ENCODE measurements at regions not wholly inside any gene's neighbourhood (a gene's known extent, or its start where the extent isn't known, plus 50 kb on each side); places are given as distances from the start of the nearest gene placed in this dataset.
A peak's percentile ranks its signal among the peaks of the same experiment; 100 is the strongest.

DNA sequence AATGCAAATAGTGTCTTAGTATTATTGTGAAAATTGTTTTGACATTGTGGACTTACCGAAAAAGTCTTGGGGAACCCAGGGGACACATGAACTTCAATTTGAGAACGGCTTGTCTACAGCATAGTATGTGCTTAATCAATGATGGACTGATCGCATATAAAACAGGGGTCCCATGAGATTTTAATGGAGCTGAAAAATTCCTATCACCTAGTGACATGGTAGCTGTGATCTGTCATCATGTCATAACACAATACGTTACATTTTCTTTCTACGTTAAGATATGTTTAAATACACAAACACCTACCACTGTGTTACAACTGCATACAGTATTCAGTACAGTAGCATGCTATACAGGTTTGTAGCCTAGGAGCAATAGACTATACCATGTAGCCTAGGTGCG lies 153.3 kb upstream of the FOXD3 start:
- H3K9me3 ChIP-seq, result no peaks in the 10 kb centered on the region
- no peak overlapping the region for H3K4me3 ChIP-seq
- no peaks in the 10 kb centered on the region for H3K4me1 ChIP-seq
- H3K27ac ChIP-seq, result no peak overlapping the region
- H3K27me3 ChIP-seq, result no peaks in the 10 kb centered on the region
- DNase-seq, result no peak
- H3K36me3 ChIP-seq, result no peaks in the 10 kb centered on the region
- no peak for TF ChIP-seq POLR2A (IDR thresholded peaks at IDR 0.05)
- TF ChIP-seq CTCF (IDR thresholded peaks at IDR 0.05), result no peak

- Histone ChIP-seq H3K36me3 (no peaks in the 10 kb centered on the region), H3K4me3 (no peak overlapping the region), H3K4me1 (no peaks in the 10 kb centered on the region), H3K27ac (no peak overlapping the region), H3K27me3 (no peaks in the 10 kb centered on the region), H3K9me3 (no peaks in the 10 kb centered on the region)
- no peak for DNase-seq
- TF ChIP-seq CTCF (IDR thresholded peaks at IDR 0.05), result no peak
- no peak for TF ChIP-seq POLR2A (IDR thresholded peaks at IDR 0.05)
These were observed 149.2 kb upstream of the FOXD3 start for GRCh38 chr1:63173161-63173560.

- no peak for DNase-seq
- Histone ChIP-seq H3K36me3 (no peaks in the 10 kb centered on the region), H3K27me3 (no peaks in the 10 kb centered on the region), H3K9me3 (no peaks in the 10 kb centered on the region), H3K4me1 (no peaks in the 10 kb centered on the region), H3K4me3 (no peak overlapping the region), H3K27ac (no peak overlapping the region)
- TF ChIP-seq CTCF (IDR thresholded peaks at IDR 0.05) (peak in 3 of 6 experiments; percentile 18 to 33 (median 23)), POLR2A (IDR thresholded peaks at IDR 0.05) (no peak)
These were observed 132.7 kb upstream of the FOXD3 start for GRCh38 chr1:63189677-63190076.

DNA sequence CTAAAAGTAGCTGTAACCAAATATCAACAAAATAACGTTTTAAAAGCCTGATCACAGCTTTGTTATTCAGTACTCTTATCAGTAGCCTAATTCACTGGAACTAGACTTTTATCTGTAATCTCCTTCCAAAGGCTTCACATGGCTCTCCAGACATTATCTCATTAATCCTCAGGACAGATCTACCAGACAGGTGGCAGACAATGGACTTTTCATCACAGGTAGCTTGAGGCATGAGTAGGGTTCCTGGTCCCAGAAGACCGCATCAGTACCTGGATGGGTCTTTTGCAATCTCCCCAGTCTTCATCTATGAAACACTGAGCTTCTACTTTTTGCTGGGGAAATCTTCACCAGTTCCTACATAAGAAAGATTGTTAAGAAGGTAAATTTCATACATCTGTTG lies 132.2 kb upstream of the FOXD3 start:
- no peaks in the 10 kb centered on the region for H3K27me3 ChIP-seq
- H3K27ac ChIP-seq, result no peak overlapping the region
- no peaks in the 10 kb centered on the region for H3K4me1 ChIP-seq
- TF ChIP-seq POLR2A (IDR thresholded peaks at IDR 0.05), result no peak
- H3K9me3 ChIP-seq, result no peaks in the 10 kb centered on the region
- H3K4me3 ChIP-seq, result no peak overlapping the region
- H3K36me3 ChIP-seq, result no peaks in the 10 kb centered on the region
- no peak for DNase-seq

GRCh38 chr1:63198871-63199394 lies 123.4 kb upstream of the FOXD3 start:
- no peak overlapping the region for H3K4me3 ChIP-seq
- DNase-seq, result no peak
- H3K27me3 ChIP-seq, result no peaks in the 10 kb centered on the region
- H3K9me3 ChIP-seq, result no peaks in the 10 kb centered on the region
- no peak overlapping the region for H3K27ac ChIP-seq
- no peaks in the 10 kb centered on the region for H3K4me1 ChIP-seq
- no peaks in the 10 kb centered on the region for H3K36me3 ChIP-seq
- TF ChIP-seq POLR2A (IDR thresholded peaks at IDR 0.05) (no peak), CTCF (IDR thresholded peaks at IDR 0.05) (no peak)

- TF ChIP-seq CTCF (IDR thresholded peaks at IDR 0.05) (no peak), POLR2A (IDR thresholded peaks at IDR 0.05) (no peak)
- H3K4me1 ChIP-seq, result no peaks in the 10 kb centered on the region
- H3K27me3 ChIP-seq, result no peaks in the 10 kb centered on the region
- H3K27ac ChIP-seq, result no peak overlapping the region
- DNase-seq, result no peak
- H3K9me3 ChIP-seq, result no peaks in the 10 kb centered on the region
- no peaks in the 10 kb centered on the region for H3K36me3 ChIP-seq
- no peak overlapping the region for H3K4me3 ChIP-seq
These were observed 122.5 kb upstream of the FOXD3 start for GRCh38 chr1:63199706-63200335.
